ENCODE measurements at regions not wholly inside any gene's neighbourhood (a gene's known extent, or its start where the extent isn't known, plus 50 kb on each side); places are given as distances from the start of the nearest gene placed in this dataset.

GRCh38 chr5:2096887-2097505 lies 214.3 kb upstream of the IRX4 start:
- Histone ChIP-seq H3K27ac (no peak overlapping the region), H2AFZ (ENCODE audit: low read depth) (no peak overlapping the region; the same call in 1 of the 2 replicates), H3K4me2 (no peak overlapping the region), H3K36me3 (ENCODE audit: insufficient read depth) (no peaks in the 10 kb centered on the region), H3K9ac (no peak overlapping the region), H3K79me2 (ENCODE audit: insufficient read depth, low read depth) (no peaks in the 10 kb centered on the region), H3K27me3 (ENCODE audit: insufficient read depth, low read depth) (no peaks in the 10 kb centered on the region), H3K4me1 (ENCODE audit: low read depth, poor library complexity, severe bottlenecking) (no peaks in the 10 kb centered on the region), H4K20me1 (ENCODE audit: insufficient read depth) (no peaks in the 10 kb centered on the region), H3K4me3 (IDR thresholded peaks at IDR 0.05; ENCODE audit: insufficient read depth, low read depth, low read length) (no peak overlapping the region)
- TF ChIP-seq CTCF (conservative IDR thresholded peaks at IDR 0.05; ENCODE audit: low read depth, low read length), result no peak

- no peak for TF ChIP-seq CTCF (conservative IDR thresholded peaks at IDR 0.05; ENCODE audit: low read depth, low read length)
- H3K27ac ChIP-seq, result no peak overlapping the region
- no peak overlapping the region for H3K9ac ChIP-seq
- H3K36me3 ChIP-seq (ENCODE audit: insufficient read depth), result no peaks in the 10 kb centered on the region
- H3K79me2 ChIP-seq (ENCODE audit: insufficient read depth, low read depth), result no peaks in the 10 kb centered on the region
- H2AFZ ChIP-seq (ENCODE audit: low read depth), result no peak overlapping the region
- no peaks in the 10 kb centered on the region for H3K4me1 ChIP-seq (ENCODE audit: low read depth, poor library complexity, severe bottlenecking)
- no peaks in the 10 kb centered on the region for H4K20me1 ChIP-seq (ENCODE audit: insufficient read depth)
- H3K4me2 ChIP-seq, result no peak overlapping the region
- no peak overlapping the region for H3K4me3 ChIP-seq (IDR thresholded peaks at IDR 0.05; ENCODE audit: insufficient read depth, low read depth, low read length)
- no peaks in the 10 kb centered on the region for H3K27me3 ChIP-seq (ENCODE audit: insufficient read depth, low read depth)
These were observed 212.3 kb upstream of the IRX4 start for GRCh38 chr5:2095011-2095410.

- no peak overlapping the region for H3K4me3 ChIP-seq (IDR thresholded peaks at IDR 0.05; ENCODE audit: insufficient read depth, low read depth, low read length)
- no peak overlapping the region for H3K27ac ChIP-seq
- no peaks in the 10 kb centered on the region for H4K20me1 ChIP-seq (ENCODE audit: insufficient read depth)
- no peaks in the 10 kb centered on the region for H3K4me1 ChIP-seq (ENCODE audit: low read depth, poor library complexity, severe bottlenecking)
- no peak overlapping the region for H2AFZ ChIP-seq (ENCODE audit: low read depth)
- no peaks in the 10 kb centered on the region for H3K27me3 ChIP-seq (ENCODE audit: insufficient read depth, low read depth)
- no peaks in the 10 kb centered on the region for H3K36me3 ChIP-seq (ENCODE audit: insufficient read depth)
- TF ChIP-seq CTCF (conservative IDR thresholded peaks at IDR 0.05; ENCODE audit: low read depth, low read length), result no peak
- H3K9ac ChIP-seq, result no peak overlapping the region
- H3K79me2 ChIP-seq (ENCODE audit: insufficient read depth, low read depth), result no peaks in the 10 kb centered on the region
- H3K4me2 ChIP-seq, result no peak overlapping the region
These were observed 211.9 kb upstream of the IRX4 start for GRCh38 chr5:2094616-2094995.

- no peak overlapping the region for H3K27ac ChIP-seq
- H3K9ac ChIP-seq, result no peak overlapping the region
- no peaks in the 10 kb centered on the region for H4K20me1 ChIP-seq (ENCODE audit: insufficient read depth)
- H3K4me1 ChIP-seq (ENCODE audit: low read depth, poor library complexity, severe bottlenecking), result no peaks in the 10 kb centered on the region
- H3K27me3 ChIP-seq (ENCODE audit: insufficient read depth, low read depth), result no peaks in the 10 kb centered on the region
- no peak for TF ChIP-seq CTCF (conservative IDR thresholded peaks at IDR 0.05; ENCODE audit: low read depth, low read length)
- no peaks in the 10 kb centered on the region for H3K36me3 ChIP-seq (ENCODE audit: insufficient read depth)
- H3K79me2 ChIP-seq (ENCODE audit: insufficient read depth, low read depth), result no peaks in the 10 kb centered on the region
- no peak overlapping the region for H3K4me2 ChIP-seq
- H3K4me3 ChIP-seq (IDR thresholded peaks at IDR 0.05; ENCODE audit: insufficient read depth, low read depth, low read length), result no peak overlapping the region
- no peak overlapping the region for H2AFZ ChIP-seq (ENCODE audit: low read depth)
These were observed 211.3 kb upstream of the IRX4 start for GRCh38 chr5:2093859-2094615.

All from KMS-11 (cell line).